ENCODE measurements at regions not wholly inside any gene's neighbourhood (a gene's known extent, or its start where the extent isn't known, plus 50 kb on each side); places are given as distances from the start of the nearest gene placed in this dataset.

GRCh38 chr16:51248217-51248616, 97.1 kb upstream of the SALL1 start:
- DNase-seq (ENCODE audit: low spot score) (no peak), ATAC-seq (ENCODE audit: insufficient number of reproducible peaks, low FRiP score, low read depth) (no peak)
- Histone ChIP-seq H3K27ac (no peak overlapping the region), H3K4me1 (ENCODE audit: control insufficient read depth in 1 of 2, low read depth in 2 of 2) (no peaks in the 10 kb centered on the region), H3K4me3 (no peak overlapping the region), H3K36me3 (no peaks in the 10 kb centered on the region), H3K9me3 (no peaks in the 10 kb centered on the region), H3K27me3 (replicated peaks; ENCODE audit: insufficient read depth) (no peaks in the 10 kb centered on the region)
- TF ChIP-seq, protein P1, sequence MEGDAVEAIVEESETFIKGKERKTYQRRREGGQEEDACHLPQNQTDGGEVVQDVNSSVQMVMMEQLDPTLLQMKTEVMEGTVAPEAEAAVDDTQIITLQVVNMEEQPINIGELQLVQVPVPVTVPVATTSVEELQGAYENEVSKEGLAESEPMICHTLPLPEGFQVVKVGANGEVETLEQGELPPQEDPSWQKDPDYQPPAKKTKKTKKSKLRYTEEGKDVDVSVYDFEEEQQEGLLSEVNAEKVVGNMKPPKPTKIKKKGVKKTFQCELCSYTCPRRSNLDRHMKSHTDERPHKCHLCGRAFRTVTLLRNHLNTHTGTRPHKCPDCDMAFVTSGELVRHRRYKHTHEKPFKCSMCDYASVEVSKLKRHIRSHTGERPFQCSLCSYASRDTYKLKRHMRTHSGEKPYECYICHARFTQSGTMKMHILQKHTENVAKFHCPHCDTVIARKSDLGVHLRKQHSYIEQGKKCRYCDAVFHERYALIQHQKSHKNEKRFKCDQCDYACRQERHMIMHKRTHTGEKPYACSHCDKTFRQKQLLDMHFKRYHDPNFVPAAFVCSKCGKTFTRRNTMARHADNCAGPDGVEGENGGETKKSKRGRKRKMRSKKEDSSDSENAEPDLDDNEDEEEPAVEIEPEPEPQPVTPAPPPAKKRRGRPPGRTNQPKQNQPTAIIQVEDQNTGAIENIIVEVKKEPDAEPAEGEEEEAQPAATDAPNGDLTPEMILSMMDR (IDR thresholded peaks at IDR 0.05), result no peak

GRCh38 chr16:51245658-51245995, 94.6 kb upstream of the SALL1 start:
- Histone ChIP-seq H3K4me1 (ENCODE audit: control insufficient read depth in 1 of 2, low read depth in 2 of 2) (no peaks in the 10 kb centered on the region), H3K9me3 (no peaks in the 10 kb centered on the region), H3K27me3 (replicated peaks; ENCODE audit: insufficient read depth) (no peaks in the 10 kb centered on the region), H3K4me3 (no peak overlapping the region), H3K27ac (no peak overlapping the region), H3K36me3 (no peaks in the 10 kb centered on the region)
- no peak for ATAC-seq (ENCODE audit: insufficient number of reproducible peaks, low FRiP score, low read depth)
- no peak for DNase-seq (ENCODE audit: low spot score)
- TF ChIP-seq, protein P1 (IDR thresholded peaks at IDR 0.05), result no peak

GRCh38 chr16:51244887-51245657, 94.0 kb upstream of the SALL1 start:
- Histone ChIP-seq H3K9me3 (no peaks in the 10 kb centered on the region), H3K36me3 (no peaks in the 10 kb centered on the region), H3K4me1 (ENCODE audit: control insufficient read depth in 1 of 2, low read depth in 2 of 2) (no peaks in the 10 kb centered on the region), H3K4me3 (no peak overlapping the region), H3K27me3 (replicated peaks; ENCODE audit: insufficient read depth) (no peaks in the 10 kb centered on the region), H3K27ac (no peak overlapping the region)
- TF ChIP-seq, protein P1 (IDR thresholded peaks at IDR 0.05), result no peak
- no peak for DNase-seq (ENCODE audit: low spot score)
- ATAC-seq (ENCODE audit: insufficient number of reproducible peaks, low FRiP score, low read depth), result no peak

GRCh38 chr16:51243936-51244436, 92.9 kb upstream of the SALL1 start:
- no peak for ATAC-seq (ENCODE audit: insufficient number of reproducible peaks, low FRiP score, low read depth)
- no peak for DNase-seq (ENCODE audit: low spot score)
- TF ChIP-seq, protein P1 (IDR thresholded peaks at IDR 0.05), result no peak

GRCh38 chr16:51242296-51242994, 91.4 kb upstream of the SALL1 start:
- TF ChIP-seq, protein P1 (IDR thresholded peaks at IDR 0.05), result no peak
- Histone ChIP-seq H3K9me3 (no peaks in the 10 kb centered on the region), H3K4me1 (ENCODE audit: control insufficient read depth in 1 of 2, low read depth in 2 of 2) (no peaks in the 10 kb centered on the region), H3K4me3 (no peak overlapping the region), H3K27me3 (replicated peaks; ENCODE audit: insufficient read depth) (no peaks in the 10 kb centered on the region), H3K36me3 (no peaks in the 10 kb centered on the region), H3K27ac (no peak overlapping the region)
- DNase-seq (ENCODE audit: low spot score), result no peak
- ATAC-seq (ENCODE audit: insufficient number of reproducible peaks, low FRiP score, low read depth), result no peak

More at GRCh38 chr16:51243936-51244436, 92.9 kb upstream of the SALL1 start:
- Histone ChIP-seq H3K27me3 (replicated peaks; ENCODE audit: insufficient read depth) (no peaks in the 10 kb centered on the region), H3K9me3 (no peaks in the 10 kb centered on the region), H3K36me3 (no peaks in the 10 kb centered on the region), H3K4me3 (no peak overlapping the region), H3K27ac (no peak overlapping the region), H3K4me1 (ENCODE audit: control insufficient read depth in 1 of 2, low read depth in 2 of 2) (no peaks in the 10 kb centered on the region)

Measured in thoracic aorta (tissue), 2 donors.